Lower leg skin (tissue), 3 donors: ENCODE measurements at regions not wholly inside any gene's neighbourhood (a gene's known extent, or its start where the extent isn't known, plus 50 kb on each side); places are given as distances from the start of the nearest gene placed in this dataset.

Source experiments
- CTCF ChIP-seq, 3 donors: fragments of 450-650 bp; IDR thresholded peaks; one replicate each; pipeline ENCODE4 v1.5.1; 2016; ENCODE audit warnings: antibody characterized with exemption in 3 of 3, mild to moderate bottlenecking in 3 of 3, moderate library complexity in 2 of 3
- POLR2A ChIP-seq, 2 donors: fragments of 450-650 bp; IDR thresholded peaks; one replicate each; pipeline ENCODE4 v1.6.1; 2016 to 2017; ENCODE audit warnings: antibody characterized with exemption in 2 of 2, mild to moderate bottlenecking in 1 of 2, moderate library complexity in 1 of 2

DNA sequence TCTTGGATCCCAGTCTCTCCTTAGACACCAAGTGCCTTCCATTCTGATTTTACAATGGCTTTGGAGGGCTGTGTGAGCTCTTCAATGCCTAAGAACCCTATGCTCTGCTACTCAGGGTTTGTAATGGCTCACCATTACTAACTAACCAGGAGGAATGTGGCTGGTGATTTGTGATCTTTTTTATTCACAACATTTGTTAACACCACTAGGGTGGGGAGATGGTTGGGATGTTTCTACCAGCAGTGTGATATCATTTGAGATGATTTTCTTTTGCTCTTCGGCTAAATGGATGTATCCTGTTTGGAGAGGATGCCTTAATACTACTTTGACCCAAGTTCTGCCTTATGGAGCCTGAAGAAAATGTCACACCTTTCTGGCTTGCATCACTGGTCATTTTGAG, 226.9 kb downstream of the MFSD1 start:
- no peak for TF ChIP-seq CTCF (IDR thresholded peaks at IDR 0.05)
- TF ChIP-seq POLR2A (IDR thresholded peaks at IDR 0.05), result no peak
